ENCODE measurements at regions not wholly inside any gene's neighbourhood (a gene's known extent, or its start where the extent isn't known, plus 50 kb on each side); places are given as distances from the start of the nearest gene placed in this dataset.
"Not testable (repeated sequence)": the region's sequence is repeated elsewhere in the genome, so short reads cannot be mapped to it uniquely, and the experiment has no call there.

DNA sequence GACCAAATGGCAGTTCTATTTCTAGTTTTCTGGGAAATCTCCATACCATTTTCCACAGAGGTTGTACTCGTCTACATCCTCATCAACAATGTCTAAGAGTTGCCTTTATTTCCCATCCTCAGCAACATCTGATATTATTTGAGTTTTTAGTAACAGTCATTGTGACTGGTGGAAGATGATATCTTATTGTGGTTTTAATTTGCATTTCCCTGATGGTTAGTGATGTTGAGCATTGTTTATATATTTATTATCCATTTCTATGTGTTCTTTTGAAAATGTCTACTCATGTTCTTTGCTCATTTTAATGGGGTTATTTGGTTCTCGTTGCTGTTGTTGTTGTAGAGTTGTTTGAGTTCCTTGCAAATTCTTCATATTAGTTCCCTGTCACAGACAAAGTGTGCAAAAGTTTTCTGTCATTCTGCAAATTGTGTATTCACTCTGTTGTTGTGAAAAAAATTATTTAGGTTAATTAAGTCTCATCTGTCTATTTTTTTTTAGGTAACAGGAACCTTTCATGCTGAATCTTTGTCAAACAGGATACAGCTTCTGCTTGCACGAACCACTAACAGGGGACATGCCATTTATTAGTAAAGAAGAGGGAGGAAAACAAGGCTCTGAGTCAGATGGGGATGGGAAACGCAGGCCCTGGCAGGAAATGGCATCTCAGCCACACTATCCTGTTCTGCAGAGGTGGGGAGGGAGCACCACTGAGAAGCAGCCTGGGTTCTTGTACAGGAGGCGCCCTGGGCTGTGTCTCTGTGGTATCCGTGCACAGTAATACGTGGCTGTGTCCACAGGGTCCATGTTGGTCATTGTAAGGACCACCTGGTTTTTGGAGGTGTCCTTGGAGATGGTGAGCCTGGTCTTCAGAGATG is 1196.7 kb downstream of the TMEM121 start:
- FAIRE-seq: peak; percentile 44
- not testable (repeated sequence) for DNase-seq (ENCODE audit: insufficient read length)

DNA sequence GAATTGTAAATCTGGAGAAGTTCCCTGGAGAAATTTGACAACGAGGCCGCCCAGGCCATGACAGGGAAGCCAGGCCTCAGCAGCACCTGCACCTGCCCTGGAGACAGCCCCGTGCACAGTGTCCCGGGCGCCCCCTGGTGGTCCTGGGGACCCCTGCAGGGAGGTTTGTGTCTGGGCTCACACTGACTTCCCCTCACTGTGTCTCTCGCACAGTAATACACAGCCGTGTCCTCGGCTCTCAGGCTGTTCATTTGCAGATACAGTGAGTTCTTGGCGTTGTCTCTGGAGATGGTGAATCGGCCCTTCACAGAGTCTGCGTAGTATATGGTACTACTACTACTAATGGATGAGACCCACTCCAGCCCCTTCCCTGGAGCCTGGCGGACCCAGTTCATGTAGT is 1201.6 kb downstream of the TMEM121 start:
- DNase-seq (ENCODE audit: insufficient read length); FAIRE-seq: not testable (repeated sequence)

DNA sequence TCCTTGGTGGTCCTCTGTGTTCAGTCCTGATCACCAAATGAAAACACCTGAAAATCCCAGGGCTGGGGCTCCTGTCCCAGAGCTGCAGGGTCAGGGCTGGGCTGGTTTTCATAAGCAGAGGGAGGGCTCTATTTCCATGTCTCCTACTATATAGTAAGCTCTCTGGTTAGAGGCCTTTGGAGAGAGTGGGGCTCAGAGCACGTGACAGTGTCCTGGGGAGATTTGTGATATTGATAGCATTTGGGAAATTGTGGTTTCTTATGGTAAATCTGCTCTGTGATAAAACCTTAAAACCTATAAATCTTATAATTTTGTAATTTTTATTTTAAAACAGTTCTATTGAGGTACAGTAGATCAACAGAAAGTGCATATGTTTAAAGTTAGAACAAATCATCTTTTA is 1202.2 kb downstream of the TMEM121 start:
- no peak for FAIRE-seq
- TF ChIP-seq POLR2AphosphoS5 (IDR thresholded peaks at IDR 0.05; ENCODE audit: low read depth, low read length) (no peak), TAF1 (IDR thresholded peaks at IDR 0.05; ENCODE audit: borderline replicate concordance, low read depth, low read length) (no peak)

DNA sequence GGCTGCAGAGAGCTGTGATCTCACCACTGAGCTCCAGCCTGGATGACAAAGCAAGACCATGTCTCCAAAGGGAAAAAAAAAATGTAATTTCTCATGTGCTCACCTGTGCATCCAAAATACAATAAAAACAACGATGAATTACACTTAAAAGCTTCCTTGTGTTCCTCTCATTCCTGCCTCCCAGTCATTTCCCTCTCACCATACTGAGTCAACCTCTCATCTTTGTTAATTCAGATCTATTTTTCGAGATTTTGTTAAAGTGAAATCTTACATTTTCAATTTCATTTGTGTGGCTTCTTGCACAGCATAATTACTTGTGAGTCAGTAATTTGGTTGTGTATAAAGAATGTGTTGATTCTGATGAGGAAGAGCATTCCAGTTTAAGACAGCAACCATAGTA is 1203.2 kb downstream of the TMEM121 start:
- FAIRE-seq (no peak), DNase-seq (ENCODE audit: insufficient read length) (no peak)
- no peak for TF ChIP-seq POLR2AphosphoS5 (IDR thresholded peaks at IDR 0.05; ENCODE audit: low read depth, low read length)
- TF ChIP-seq POLR2A (IDR thresholded peaks at IDR 0.05; ENCODE audit: low read depth, low read length): no peak
- TF ChIP-seq TAF1 (IDR thresholded peaks at IDR 0.05; ENCODE audit: borderline replicate concordance, low read depth, low read length): no peak

More for the DNA sequence above, 1202.2 kb downstream of the TMEM121 start:
- DNase-seq (ENCODE audit: insufficient read length): no peak

DNA sequence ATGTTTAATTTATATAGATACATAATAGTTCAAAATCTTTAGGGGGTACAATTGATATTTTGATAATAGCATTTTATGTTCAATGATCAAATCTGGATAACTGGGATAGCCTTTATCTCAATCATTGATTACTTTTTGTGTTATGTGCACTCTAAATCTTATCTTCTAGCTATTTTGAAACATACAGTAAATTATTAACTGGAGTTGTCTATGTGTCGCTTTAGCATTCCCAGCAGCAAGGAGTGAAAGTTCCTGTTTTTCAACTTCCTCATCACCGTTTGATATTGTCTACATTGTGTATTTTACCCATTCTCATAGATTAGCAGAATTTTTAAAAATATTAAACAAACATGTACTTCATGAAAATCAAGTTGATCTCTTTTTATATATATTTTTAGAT is 1207.4 kb downstream of the TMEM121 start:
- no peak for TF ChIP-seq POLR2A (IDR thresholded peaks at IDR 0.05; ENCODE audit: low read depth, low read length)
- TF ChIP-seq POLR2AphosphoS5 (IDR thresholded peaks at IDR 0.05; ENCODE audit: low read depth, low read length): no peak
- no peak for TF ChIP-seq TAF1 (IDR thresholded peaks at IDR 0.05; ENCODE audit: borderline replicate concordance, low read depth, low read length)
- DNase-seq (ENCODE audit: insufficient read length): no peak
- FAIRE-seq: no peak

DNA sequence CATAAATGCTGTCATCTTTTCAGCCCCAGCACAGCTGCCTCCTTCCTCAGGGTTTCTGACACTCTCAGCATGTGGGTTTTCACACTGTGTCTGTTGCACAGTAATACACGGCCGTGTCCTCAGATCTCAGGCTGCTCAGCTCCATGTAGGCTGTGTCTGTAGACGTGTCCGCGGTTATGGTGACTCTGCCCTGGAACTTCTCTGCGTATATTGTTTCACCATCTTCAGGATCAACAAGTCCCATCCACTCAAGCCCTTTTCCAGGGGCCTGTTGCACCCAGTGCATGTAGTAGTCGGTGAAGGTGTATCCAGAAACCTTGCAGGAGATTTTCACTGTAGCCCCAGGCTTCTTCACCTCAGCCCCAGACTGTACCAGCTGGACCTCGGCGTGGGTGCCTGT is 1210.6 kb downstream of the TMEM121 start:
- no peak for TF ChIP-seq TAF1 (IDR thresholded peaks at IDR 0.05; ENCODE audit: borderline replicate concordance, low read depth, low read length)
- no peak for TF ChIP-seq POLR2A (IDR thresholded peaks at IDR 0.05; ENCODE audit: low read depth, low read length)
- no peak for TF ChIP-seq POLR2AphosphoS5 (IDR thresholded peaks at IDR 0.05; ENCODE audit: low read depth, low read length)
- DNase-seq (ENCODE audit: insufficient read length): no peak
- FAIRE-seq: no peak

DNA sequence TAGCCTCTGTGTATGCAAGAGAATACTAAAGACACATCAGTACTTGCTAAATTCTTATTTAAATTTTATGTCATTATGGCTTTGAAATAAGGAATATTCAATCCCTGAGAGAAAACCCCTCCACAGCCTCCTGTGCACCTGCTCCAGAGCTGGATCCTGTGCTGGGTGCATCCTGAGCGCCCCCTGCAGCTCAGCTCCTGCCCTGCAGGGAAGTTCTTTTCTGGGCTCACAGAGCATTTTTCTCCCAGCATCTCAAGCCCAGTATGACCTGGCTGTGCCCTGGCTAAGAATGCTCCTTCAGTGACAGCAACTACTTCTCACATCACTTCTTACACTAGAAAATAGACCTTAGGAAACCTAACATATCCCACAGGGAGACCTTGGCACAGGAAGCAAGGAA is 1211.7 kb downstream of the TMEM121 start:
- DNase-seq (ENCODE audit: insufficient read length) (no peak), FAIRE-seq (no peak)
- TF ChIP-seq TAF1 (IDR thresholded peaks at IDR 0.05; ENCODE audit: borderline replicate concordance, low read depth, low read length) (no peak), POLR2AphosphoS5 (IDR thresholded peaks at IDR 0.05; ENCODE audit: low read depth, low read length) (no peak), POLR2A (IDR thresholded peaks at IDR 0.05; ENCODE audit: low read depth, low read length) (no peak)

DNA sequence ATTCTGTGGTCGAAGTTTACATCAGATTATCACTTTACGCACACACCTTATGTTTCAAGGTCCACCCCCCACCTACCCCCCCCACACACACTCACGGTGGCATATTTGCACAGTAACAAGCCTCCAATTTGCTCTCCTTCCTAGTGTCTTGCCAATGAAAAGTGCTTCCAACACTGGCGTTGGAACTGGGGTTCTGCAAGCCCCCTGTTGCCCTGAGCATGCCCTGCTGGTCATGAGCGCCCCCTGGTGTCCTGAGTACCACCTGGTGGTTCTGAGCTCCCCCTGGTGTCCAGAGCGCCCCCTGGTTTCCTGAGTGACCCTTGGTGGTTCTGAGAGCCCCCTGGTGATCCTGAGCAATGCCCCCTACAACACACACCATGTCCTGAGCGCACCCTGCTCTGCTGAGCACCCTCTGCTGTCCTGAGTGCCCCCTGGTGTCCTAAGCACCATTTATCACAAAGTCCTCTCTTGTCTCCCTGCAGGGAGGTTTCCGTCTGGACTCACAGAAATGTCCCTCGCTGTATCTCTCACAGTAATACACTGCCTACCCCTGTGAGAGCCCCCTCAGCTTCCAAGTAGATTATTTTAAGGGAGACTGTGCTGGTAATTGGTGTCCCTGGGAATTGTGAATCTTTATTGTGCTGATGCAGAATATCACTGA is 1212.3 kb downstream of the TMEM121 start:
- not testable (repeated sequence) for DNase-seq (ENCODE audit: insufficient read length); FAIRE-seq

DNA sequence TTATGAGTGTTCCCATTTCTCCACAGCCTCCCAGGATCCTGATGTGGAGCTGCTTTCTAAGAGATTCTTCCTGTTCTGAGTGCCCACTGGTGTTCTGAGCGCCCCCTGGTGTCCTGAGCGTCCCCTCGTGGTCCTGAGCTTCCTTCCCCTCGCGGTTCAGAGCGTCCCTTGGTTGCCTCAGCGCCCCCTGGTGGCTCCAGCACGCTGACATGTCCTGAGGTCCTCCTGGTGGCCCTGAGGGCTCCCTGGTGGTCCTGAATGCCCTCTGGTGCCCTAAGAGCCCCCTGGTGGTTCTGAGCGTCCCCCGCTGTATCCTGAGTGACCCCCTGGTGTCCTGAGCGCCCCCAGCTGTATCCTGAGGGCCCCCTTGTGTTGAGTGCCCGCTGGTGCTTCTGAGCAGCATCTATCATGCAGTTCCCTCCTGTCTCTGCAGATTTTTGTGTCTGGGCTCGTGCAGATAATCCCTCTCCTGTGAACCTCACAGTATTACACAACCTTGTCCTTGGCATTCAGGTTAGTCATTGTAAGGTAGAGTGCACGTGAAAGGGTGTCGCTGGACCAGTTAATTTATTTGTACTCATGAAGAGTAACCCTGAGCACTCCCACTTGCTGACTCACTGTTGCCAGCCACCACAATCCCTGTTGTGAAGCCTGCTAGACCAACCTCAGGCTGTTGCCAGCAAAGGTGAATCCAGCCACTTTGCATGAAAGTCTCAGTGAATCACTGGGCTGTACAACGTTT is 1214.9 kb downstream of the TMEM121 start:
- not testable (repeated sequence) for DNase-seq (ENCODE audit: insufficient read length); FAIRE-seq

DNA sequence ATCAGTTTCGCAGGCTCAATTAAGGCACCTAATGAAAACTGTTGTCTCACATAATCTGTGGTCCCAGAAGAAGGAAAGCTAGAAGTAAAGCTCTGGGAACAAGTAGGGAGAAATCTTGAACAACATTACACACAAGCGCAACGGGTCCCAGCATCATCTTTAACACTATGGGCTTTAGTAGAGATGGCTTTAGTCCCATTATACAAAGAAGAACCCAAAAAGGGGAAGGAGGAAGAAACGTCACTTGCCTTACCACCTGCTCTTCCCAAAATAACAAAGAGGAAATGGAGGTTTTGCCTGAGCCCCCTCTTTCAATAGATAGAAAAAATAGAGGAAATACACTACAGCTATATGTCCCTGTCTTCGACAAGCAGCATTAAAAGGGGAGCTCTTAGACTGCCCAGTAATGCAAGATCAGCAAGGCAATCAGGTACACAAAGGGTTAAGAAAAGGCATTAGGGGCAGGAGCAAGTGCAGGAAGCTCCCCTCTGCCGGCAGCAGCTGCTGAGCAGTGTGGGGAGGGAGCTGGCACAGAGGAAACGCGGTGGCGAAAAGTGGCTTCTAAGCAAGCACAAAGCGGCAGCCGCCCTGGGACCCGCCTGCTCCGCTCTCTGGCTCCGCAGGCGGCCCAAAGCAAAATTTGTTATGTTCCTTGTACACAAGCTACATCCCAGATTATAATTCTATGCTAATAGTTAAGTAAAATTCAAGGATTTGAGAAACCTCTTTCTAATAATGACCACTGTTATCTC is 1218.8 kb downstream of the TMEM121 start:
- not testable (repeated sequence) for FAIRE-seq

DNA sequence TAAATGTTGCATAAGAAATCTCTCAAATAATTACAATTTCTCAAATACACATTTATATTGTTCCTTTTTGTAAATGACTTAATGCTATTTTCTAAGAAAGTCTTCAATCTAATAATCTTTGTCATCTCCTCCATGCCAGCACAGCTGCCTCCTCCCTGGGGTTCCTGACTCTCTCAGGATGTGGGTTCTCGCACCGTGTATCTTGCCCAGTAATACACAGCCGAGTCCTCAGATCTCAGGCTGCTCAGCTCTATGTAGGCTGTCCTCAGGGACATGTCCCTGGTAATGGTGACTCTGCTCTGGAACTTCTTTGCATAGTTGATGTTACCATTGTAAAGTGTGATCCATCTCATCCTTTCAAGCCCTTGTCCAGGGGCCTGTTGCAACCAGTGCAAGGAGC is 1223.7 kb downstream of the TMEM121 start:
- not testable (repeated sequence) for DNase-seq (ENCODE audit: insufficient read length); FAIRE-seq

More for the DNA sequence above, 1218.8 kb downstream of the TMEM121 start:
- DNase-seq (ENCODE audit: insufficient read length): not testable (repeated sequence)

DNA sequence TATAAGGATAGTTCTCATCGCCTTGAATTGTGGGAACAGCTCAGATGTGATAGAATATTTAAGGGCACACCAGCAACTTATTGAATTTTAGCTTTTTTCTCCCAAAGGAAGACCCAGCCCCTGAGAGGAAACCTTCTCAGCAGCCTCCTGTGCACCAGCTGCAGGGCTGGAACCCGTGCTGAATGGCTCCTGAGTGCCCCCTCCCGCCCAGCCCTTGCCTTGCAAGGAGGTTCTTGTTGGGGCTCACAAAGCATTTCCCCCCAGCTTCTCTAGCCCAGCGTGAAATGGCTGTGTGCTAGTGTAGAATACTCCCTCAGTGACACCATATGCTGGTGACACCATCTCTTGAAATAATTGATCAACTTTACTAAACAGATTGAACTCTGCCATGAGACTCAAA is 1227.4 kb downstream of the TMEM121 start:
- not testable (repeated sequence) for FAIRE-seq; DNase-seq (ENCODE audit: insufficient read length)

DNA sequence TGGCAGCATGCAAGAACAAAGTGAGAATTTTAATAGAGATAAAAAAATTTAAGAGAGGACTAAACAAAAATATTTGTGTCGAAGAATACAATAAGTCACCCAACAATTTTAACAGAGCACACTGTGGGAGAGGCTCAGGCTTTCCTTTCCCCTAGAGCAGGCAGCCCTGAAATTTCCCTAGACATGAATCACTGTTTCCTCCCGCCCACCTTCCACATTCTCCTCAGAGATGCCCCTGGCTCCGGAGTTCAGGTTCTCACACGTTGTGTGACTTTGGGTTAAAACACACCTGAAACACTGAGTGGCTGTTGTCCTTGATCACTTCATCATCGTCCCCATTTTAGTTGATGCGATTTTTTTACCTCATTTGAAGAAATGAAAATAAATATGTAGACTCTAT is 1231.1 kb downstream of the TMEM121 start:
- FAIRE-seq; DNase-seq (ENCODE audit: insufficient read length): not testable (repeated sequence)

DNA sequence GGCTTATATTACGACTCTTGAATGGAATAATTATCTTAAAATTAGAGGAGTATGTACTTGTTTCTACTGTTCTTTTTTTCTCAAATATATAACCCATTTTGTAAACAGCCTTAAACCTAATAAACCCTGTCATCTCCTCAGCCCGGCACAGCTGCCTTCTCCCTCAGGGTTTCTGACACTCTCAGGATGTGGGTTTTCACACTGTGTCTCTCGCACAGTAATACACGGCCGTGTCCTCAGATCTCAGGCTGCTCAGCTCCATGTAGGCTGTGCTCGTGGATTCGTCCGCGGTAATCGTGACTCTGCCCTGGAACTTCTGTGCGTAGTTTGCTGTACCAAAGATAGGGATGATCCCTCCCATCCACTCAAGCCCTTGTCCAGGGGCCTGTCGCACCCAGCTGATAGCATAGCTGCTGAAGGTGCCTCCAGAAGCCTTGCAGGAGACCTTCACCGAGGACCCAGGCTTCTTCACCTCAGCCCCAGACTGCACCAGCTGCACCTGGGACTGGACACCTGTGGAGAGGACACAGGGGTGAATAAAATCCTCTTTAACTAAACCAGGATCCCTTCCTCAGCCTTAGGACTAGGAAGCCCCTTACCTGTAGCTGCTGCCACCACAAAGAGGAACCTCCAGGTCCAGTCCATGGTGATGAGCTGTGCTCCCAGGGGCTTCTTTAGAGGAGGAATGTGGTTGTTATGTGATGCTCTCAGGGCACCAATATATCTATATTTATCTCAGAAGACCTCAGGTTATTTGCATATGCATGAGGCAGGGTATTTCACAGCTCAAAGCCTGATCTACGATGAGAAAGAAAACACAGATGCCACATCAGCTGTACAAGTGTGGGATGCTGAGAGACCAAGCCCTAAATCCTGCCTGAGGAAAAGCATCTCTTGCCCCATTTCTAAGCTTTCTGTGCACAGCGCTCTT is 1235.8 kb downstream of the TMEM121 start:
- FAIRE-seq: not testable (repeated sequence)

DNA sequence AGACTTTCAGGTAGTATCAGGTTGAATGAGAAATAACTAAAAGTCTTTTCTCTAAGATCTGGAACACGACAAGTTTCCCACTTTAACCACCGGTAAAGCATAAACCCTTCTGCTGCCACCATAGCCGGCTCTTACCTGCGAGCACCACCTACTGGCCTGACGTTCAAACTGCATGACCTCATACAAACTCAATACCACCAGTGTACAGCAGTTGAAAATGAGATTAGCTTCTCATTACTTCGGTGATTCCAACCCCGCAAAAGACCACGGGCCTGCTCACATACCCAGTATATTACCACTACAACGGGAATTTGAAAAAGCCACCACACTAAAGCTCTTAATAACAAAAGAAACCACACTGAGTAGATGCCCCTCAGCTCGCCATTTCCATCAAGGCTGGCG is 1238.6 kb downstream of the TMEM121 start:
- not testable (repeated sequence) for DNase-seq (ENCODE audit: insufficient read length)

More for the DNA sequence above, 1235.8 kb downstream of the TMEM121 start:
- not testable (repeated sequence) for DNase-seq (ENCODE audit: insufficient read length)

More for the DNA sequence above, 1238.6 kb downstream of the TMEM121 start:
- peak; percentile 99 for FAIRE-seq
